Kidney tubule cell (primary cell): ENCODE measurements at regions not wholly inside any gene's neighbourhood (a gene's known extent, or its start where the extent isn't known, plus 50 kb on each side); places are given as distances from the start of the nearest gene placed in this dataset.
"Not testable (repeated sequence)": the region's sequence is repeated elsewhere in the genome, so short reads cannot be mapped to it uniquely, and the experiment has no call there.

Source experiments
- DNase-seq: peaks from one replicate; pipeline ENCODE4 v3.0.0-alpha.2; 2018; ENCODE audit warnings: low spot score

DNA sequence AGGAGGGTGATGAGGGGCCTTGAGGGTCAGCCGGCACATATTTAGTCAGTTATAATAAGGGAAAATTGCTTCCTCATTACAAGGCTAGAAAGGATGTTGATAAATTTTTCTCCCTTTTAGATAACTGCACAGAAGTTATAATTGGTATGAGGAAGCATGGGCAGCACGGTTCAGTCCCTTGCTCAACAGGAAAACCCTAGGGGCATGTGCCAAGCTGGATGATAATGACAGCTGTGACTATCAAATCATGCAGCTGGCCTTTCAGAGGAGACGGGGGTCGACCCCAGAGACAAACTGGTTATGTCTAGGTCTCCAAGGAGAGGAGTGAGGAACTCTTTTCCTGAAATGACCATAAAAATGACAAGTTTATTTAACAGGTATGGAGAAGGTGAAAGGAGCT, 448.1 kb upstream of the VRK2 start:
- no peak for DNase-seq

GRCh38 chr2:57602733-57603132, 443.9 kb upstream of the VRK2 start:
- DNase-seq = no peak

DNA sequence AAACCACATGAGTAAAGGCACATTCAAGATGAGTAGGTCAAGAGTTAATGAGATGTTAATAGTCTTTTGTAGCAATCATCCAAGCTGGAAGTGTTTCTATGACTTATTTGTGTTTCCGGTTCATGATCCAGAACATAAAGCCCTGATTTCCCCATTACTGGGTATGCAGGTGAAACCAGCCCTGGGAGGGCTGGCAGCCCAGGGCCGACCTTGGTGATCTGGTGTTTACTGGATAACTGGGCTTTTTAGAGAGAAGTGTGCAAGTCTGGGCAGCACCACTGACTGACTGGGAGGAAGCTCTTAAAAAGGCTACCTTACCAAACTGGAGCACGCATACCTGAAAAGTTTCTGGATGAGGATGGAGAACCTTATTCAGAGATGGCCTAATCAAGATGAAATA, 431.6 kb upstream of the VRK2 start:
- DNase-seq = no peak

DNA sequence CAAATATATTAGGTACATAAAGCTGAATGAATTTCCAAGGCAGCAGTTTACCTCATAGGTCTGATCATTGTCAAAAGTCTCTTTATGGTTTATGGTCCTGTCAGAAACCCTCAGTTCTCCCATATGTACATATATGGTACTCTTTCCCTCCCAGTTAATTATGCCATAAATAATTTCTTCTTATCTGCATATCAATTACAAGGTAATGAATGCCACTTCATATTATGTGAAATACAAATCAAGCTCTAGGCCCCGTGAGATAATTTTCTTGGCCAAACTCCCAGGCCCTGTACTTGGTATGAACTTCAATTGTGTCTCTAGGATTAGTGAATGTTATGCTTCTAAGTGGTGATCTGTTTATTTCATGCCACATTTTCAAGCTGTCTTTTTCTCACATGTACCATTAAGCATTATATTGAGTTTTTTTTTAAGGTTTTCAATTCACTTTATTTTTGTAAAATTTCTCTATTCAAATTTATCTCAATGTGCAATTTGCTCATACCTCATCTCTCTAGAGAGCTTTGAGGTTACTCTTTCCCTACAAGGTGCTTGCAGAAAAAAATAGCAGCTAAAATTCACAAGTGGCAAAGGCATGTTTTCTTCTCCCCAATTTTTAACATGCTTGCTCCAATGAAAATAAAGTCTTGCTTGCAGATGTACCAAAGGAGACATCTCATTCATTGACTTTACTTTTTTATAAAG, 430.6 kb upstream of the VRK2 start:
- DNase-seq = no peak

DNA sequence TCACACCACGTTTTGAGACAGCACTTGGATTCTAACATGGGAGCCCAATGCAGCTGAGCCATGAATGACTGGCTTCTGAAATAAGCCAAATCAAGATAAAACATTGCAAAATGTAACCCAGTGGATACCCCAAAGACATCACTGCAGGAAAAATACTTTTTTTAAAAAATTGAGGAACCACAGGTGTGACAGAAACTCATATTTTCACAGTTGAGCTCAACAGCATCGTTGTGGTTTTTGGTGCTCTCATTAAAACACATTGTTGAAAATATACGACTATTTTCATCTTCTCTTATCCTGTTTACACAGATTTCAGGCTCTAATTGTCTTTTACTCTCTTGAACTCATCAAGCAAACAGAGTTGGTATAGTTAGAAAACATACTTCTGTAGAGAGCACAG, 429.3 kb upstream of the VRK2 start:
- no peak for DNase-seq

- DNase-seq = no peak
These were observed 425.4 kb upstream of the VRK2 start for GRCh38 chr2:57621122-57621663.

- DNase-seq = no peak
These were observed 424.6 kb upstream of the VRK2 start for GRCh38 chr2:57622009-57622408.

DNA sequence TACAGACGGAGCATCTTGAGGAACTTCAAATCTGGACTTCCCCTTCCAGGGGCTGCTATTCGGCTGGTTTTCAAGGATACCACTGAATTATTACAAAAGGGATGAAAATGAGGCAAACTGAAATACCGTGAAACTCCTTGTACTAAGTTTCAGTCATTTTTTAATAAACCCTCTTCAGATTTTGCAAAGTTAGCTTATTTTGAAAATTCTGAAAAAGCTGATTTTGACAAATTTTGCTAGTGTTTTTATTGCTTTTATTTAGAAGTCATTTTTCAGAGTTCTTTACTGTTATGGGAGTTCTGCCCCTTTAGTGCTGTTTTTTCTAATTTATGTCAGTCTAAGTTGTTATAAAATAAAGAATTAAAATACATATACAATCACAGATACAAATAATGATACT, 390.4 kb upstream of the VRK2 start:
- DNase-seq = no peak

GRCh38 chr2:57669570-57669969, 377.0 kb upstream of the VRK2 start:
- no peak for DNase-seq

DNA sequence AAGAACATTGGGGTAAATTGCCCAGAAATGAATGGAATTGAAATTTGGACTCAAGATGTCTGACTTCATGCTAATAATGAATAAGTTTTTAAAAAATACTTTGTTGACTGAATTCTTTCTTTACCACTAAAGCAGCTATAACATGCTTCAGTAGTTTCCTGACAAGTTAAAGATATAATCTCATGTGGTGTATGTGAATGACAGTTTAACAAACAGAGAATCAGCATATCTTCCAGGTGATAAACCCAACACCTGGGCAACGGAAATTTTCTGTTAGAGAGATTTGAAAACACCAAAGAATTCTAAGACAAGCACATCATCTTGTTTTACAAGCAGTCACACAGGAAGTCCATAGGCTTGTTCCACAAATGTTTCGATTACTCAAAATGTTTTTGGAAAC, 372.6 kb upstream of the VRK2 start:
- DNase-seq = no peak

GRCh38 chr2:57674743-57675142, 371.9 kb upstream of the VRK2 start:
- DNase-seq = no peak

DNA sequence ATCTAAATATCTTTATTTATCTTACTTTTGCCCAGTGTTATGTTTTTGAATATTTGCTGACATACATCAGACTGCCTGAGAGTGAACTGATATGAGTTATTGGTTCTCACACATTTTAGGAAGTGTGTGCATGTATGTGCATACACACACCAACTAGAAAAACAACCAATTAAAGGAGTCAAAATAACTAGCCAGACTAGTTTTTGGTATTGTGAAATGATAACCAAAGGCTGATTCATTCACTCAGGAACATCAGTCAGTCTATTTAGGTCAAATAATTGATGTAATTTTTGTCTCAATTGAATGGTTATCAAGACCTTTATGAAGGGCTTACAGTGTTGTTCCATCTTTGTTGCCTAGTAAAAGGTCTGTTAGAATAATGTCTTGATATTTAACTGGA, 369.3 kb upstream of the VRK2 start:
- no peak for DNase-seq

- no peak for DNase-seq
These were observed 365.0 kb upstream of the VRK2 start for GRCh38 chr2:57681650-57682049.

GRCh38 chr2:57685032-57685431, 361.6 kb upstream of the VRK2 start:
- DNase-seq = no peak

DNA sequence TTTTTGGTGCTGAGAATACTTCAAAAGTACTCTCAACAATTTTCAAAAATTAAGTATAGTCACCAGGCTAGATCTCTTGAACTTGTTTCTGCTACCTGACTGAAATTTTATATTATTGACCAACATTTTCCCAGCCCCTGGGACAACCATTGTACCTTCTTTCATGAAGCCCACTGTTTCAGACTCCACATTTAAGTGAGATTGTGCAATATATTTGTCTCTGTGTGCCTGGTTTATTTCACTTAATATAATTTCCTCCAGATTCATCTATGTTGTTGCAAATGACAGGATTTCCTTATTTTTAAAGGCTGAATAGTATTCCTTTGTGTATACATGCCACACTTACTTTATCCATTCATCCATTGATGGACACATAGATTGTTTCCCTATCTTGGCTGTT, 354.2 kb upstream of the VRK2 start:
- no peak for DNase-seq

DNA sequence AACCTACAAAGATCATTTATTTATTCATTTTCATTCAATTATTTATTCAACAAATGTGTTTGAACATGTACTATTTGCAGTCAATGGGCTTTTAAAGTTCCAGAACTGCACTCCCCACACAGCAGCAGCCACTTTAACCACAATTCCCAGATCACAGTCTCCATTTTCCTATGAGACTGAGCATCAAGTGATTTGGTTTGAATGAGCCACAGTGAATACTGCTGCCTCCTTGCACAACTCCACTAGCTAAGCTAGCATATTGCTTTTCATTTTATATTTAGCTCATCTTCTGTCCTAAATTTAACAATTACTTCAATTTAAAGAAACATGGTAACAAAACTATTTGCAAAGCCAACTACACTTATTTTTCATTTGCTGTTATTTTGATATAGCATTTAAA, 353.4 kb upstream of the VRK2 start:
- no peak for DNase-seq

GRCh38 chr2:57693965-57694364, 352.6 kb upstream of the VRK2 start:
- DNase-seq = no peak

DNA sequence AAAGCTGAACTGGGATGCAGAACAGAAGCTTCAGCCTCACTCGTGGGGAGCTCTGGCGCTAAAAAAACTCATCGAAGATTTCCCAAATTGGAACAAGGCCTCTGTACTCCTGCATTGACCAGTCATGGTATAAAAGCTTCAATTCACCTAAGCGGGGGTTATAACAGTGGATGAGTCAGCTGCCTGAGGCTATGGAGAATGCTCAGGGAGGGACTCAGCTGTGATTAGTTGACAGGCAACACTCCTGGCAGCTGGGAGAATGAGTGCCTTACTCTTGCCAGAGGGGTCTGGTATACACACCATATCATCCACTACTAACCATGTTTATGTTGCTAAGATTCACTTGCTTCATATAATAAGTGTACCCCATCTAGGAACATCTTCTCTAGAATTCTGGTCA, 350.6 kb upstream of the VRK2 start:
- peak; percentile 60 for DNase-seq

DNA sequence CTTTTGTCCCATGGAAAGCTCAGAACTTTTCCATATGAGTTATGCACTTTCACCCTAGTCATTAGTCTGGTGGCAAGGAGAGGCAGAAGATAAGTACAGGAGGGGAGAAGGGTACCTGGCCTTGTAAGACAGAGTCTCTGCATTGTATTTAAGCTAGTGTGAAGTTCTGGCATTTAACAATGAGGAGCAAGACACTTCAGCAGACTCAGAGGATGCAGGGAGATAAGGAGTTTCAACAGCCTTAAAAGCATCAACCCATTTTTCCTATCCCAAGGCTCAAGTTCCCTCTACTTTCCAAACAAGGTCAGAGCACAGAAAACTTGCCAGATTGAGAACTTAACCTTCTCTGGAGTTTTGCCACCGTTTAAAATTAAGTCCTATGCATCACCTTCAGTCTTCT, 348.2 kb upstream of the VRK2 start:
- no peak for DNase-seq

DNA sequence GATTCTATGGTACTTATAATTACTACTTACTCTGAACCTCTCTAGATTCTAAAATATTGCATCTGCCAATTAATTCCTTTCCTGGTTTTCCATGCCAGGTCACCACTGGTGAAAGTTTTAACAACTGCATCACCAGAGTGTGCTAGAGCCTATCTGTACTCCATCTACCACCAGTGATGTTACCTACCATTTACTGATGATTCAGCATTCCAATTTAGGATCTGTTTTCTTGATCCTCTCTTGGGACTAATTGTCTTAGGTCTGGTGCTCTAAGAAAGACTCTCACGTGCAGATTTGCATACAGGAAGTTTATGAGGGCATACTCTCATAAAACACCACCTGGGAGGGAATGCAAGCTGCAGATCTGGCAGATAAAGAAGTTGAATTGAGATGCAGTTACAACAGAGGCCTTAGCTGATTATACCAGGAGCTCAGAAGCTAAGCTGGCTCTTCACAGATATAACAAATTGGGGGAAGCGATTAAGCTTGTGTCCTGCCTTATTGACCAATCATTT, 347.6 kb upstream of the VRK2 start:
- no peak for DNase-seq

DNA sequence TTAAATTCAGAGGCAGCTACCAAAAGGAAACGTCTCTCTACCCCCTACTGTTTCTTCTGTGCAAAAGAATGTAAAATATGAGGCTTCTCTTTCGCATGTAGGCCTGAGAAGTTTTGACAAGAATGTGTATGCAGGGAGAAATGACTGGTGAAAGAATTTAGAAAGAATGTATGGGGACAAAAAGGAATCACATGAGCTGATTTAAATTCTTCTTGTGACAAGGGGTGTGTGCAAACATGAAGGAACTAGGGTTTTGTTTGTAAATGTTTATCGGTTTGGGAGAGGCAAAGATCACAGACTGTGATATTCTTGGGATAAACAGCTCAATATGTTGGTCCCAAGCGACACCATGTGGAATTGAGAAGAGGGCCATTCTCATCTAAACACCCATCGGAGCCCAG, 345.2 kb upstream of the VRK2 start:
- peak; percentile 45 for DNase-seq

GRCh38 chr2:57703407-57703806, 343.2 kb upstream of the VRK2 start:
- no peak for DNase-seq

- not testable (repeated sequence) for DNase-seq
These were observed 338.8 kb upstream of the VRK2 start for GRCh38 chr2:57707794-57708193.

GRCh38 chr2:57711991-57712390, 334.6 kb upstream of the VRK2 start:
- DNase-seq = no peak
